ENCODE measurements at regions not wholly inside any gene's neighbourhood (a gene's known extent, or its start where the extent isn't known, plus 50 kb on each side); places are given as distances from the start of the nearest gene placed in this dataset.

DNA sequence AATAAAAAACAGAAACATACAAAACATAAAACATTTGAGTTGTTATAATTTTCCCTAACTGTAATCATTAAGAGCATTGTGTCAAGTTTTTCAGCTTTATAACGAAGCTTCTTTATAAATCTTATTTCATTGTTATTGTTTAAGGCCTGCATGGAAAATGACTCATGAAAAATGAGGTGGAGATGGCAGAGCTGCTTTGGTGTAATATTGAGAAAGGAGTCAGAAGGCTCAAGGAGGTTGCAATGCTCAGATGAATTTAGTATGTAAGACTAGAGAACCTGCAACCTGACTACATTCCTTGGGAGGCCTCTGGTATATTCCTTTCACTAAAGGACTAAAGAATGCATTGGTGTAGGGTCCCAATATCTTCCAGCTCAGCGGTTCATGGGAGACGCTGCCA, 61.5 kb downstream of the TMEM30B start:
- TF ChIP-seq CTCF (IDR thresholded peaks at IDR 0.05) (no peak), POLR2AphosphoS5 (IDR thresholded peaks at IDR 0.05; ENCODE audit: insufficient read depth in 1 of 2, low read depth in 1 of 2) (no peak), POLR2A (IDR thresholded peaks at IDR 0.05) (no peak)

Data from vagina (tissue), 2 donors.